Brain microvascular endothelial cell (primary cell): ENCODE measurements at regions not wholly inside any gene's neighbourhood (a gene's known extent, or its start where the extent isn't known, plus 50 kb on each side); places are given as distances from the start of the nearest gene placed in this dataset.

ENCODE experiments used
- DNase-seq: peaks from one replicate; pipeline ENCODE4 v3.0.0-alpha.2; 2020
- H3K27ac ChIP-seq: fragments of 250-450 bp; sonication (Bioruptor Pico); 2 replicates; pipeline ENCODE4 v1.5.1; 2020; ENCODE audit warnings: mild to moderate bottlenecking, moderate library complexity
- H3K27me3 ChIP-seq: fragments of 250-450 bp; sonication (Bioruptor Pico); replicated peaks from 2 replicates; pipeline ENCODE4 v1.5.1; 2020; ENCODE audit warnings: mild to moderate bottlenecking
- H3K36me3 ChIP-seq: fragments of 250-450 bp; sonication (Bioruptor Pico); replicated peaks from 2 replicates; pipeline ENCODE4 v1.5.1; 2020; ENCODE audit warnings: mild to moderate bottlenecking
- H3K4me3 ChIP-seq: 2 replicates; pipeline ENCODE4 v1.5.1; 2011; ENCODE audit warnings: low read depth, mild to moderate bottlenecking, control low read depth, low read length, moderate library complexity
- CTCF ChIP-seq: IDR thresholded peaks from 2 replicates; pipeline ENCODE4 v1.5.1; 2011; ENCODE audit warnings: low read depth, mild to moderate bottlenecking, moderate library complexity, low read length, control low read depth, inconsistent platforms; ENCODE audit errors: missing control alignments
- in situ Hi-C: cut with HindIII; loops from 2 replicates; pipeline ENCODE4 v1.10.0; 2017; ENCODE audit warnings: low sequenced_read_pairs, low pct_ligation_motif_present

- Histone ChIP-seq H3K27me3 (no peaks in the 10 kb centered on the region), H3K36me3 (no peaks in the 10 kb centered on the region), H3K4me3 (no peak overlapping the region), H3K27ac (no peak overlapping the region)
- TF ChIP-seq CTCF, result no peak
- DNase-seq, result no peak
- in situ Hi-C loops, result no loop called here
These were observed 263.6 kb upstream of the ALCAM start for GRCh38 chr3:105103139-105103538.

- Histone ChIP-seq H3K27me3 (no peaks in the 10 kb centered on the region), H3K27ac (no peak overlapping the region), H3K36me3 (no peaks in the 10 kb centered on the region), H3K4me3 (no peak overlapping the region)
- no peak for TF ChIP-seq CTCF
- no peak for DNase-seq
- in situ Hi-C loops, result no loop called here
These were observed 257.9 kb upstream of the ALCAM start for GRCh38 chr3:105108823-105109222.

GRCh38 chr3:105118905-105119304, 247.8 kb upstream of the ALCAM start:
- Histone ChIP-seq H3K36me3 (no peaks in the 10 kb centered on the region), H3K27me3 (no peaks in the 10 kb centered on the region), H3K4me3 (no peak overlapping the region), H3K27ac (no peak overlapping the region)
- no peak for TF ChIP-seq CTCF
- in situ Hi-C loops, result no loop called here
- peak; percentile 12 for DNase-seq

- no peak for DNase-seq
- H3K27ac ChIP-seq, result no peak overlapping the region
- no peak overlapping the region for H3K4me3 ChIP-seq
- H3K27me3 ChIP-seq, result no peaks in the 10 kb centered on the region
- no peaks in the 10 kb centered on the region for H3K36me3 ChIP-seq
- no peak for TF ChIP-seq CTCF
- in situ Hi-C loops, result no loop called here
These were observed 246.8 kb upstream of the ALCAM start for GRCh38 chr3:105119801-105120340.

- Histone ChIP-seq H3K27me3 (no peaks in the 10 kb centered on the region), H3K27ac (no peak overlapping the region), H3K36me3 (no peaks in the 10 kb centered on the region), H3K4me3 (no peak overlapping the region)
- no peak for TF ChIP-seq CTCF
- no peak for DNase-seq
- in situ Hi-C loops, result no loop called here
These were observed 235.8 kb upstream of the ALCAM start for GRCh38 chr3:105130911-105131310.

GRCh38 chr3:105137911-105138310, 228.8 kb upstream of the ALCAM start:
- H3K27me3 ChIP-seq, result no peaks in the 10 kb centered on the region
- no peak for TF ChIP-seq CTCF
- in situ Hi-C loops, result no loop called here
- no peak overlapping the region for H3K27ac ChIP-seq
- DNase-seq, result no peak
- H3K4me3 ChIP-seq, result no peak overlapping the region
- no peaks in the 10 kb centered on the region for H3K36me3 ChIP-seq
